ENCODE measurements at regions not wholly inside any gene's neighbourhood (a gene's known extent, or its start where the extent isn't known, plus 50 kb on each side); places are given as distances from the start of the nearest gene placed in this dataset.
A peak's percentile ranks its signal among the peaks of the same experiment; 100 is the strongest.

DNA sequence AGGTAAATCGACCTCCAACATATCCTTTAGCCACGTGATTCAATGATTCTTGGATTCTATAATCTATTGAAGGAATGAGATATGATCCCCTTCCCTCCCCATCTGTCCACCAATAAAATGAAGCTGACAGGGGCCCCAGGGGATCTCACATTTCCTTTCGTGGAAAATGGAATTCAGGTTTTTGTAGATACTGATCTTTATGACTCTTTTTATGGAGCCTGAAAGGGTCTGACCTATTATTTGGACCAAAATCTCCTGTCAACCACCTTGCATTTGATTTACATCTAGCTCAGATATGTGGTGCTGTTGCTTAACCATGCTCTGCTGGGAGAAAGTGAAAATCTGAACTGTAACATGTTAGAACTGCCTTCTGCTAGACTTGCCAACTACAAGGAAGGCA, 234.0 kb upstream of the CXCL12 start:
- whole genome bisulfite sequencing (ENCODE audit: insufficient coverage) = no CpG with 5 or more reads among the region's 3 CpGs
- Histone ChIP-seq H3K9me3 (ENCODE audit: control extremely low read depth in 1 of 5, control insufficient read depth in 4 of 5, insufficient read depth in 2 of 5, low read depth in 1 of 5, low read length in 4 of 5) (no peaks in the 10 kb centered on the region), H3K36me3 (ENCODE audit: control insufficient read depth in 4 of 4, insufficient read depth in 4 of 4, low read length in 3 of 4) (no peaks in the 10 kb centered on the region), H3K4me1 (ENCODE audit: control extremely low read depth in 1 of 4, control insufficient read depth in 4 of 4, insufficient read depth in 4 of 4, low read length in 3 of 4) (no peaks in the 10 kb centered on the region), H3K27me3 (replicated peaks in 2 of 5; ENCODE audit: control insufficient read depth in 4 of 5, insufficient read depth in 5 of 5, low read length in 4 of 5) (no peaks in the 10 kb centered on the region), H3K27ac (ENCODE audit: insufficient read depth in 1 of 2, low read depth in 1 of 2, low read length in 2 of 2, poor library complexity in 1 of 2, severe bottlenecking in 2 of 2) (no peak overlapping the region), H3K4me3 (ENCODE audit: control insufficient read depth in 1 of 7, extremely low read depth in 1 of 7, insufficient read depth in 4 of 7, low read depth in 2 of 7, low read length in 6 of 7) (no peak overlapping the region)
- ChIA-PET CTCF (no interaction called here), POLR2A (no interaction called here)
- no peak for DNase-seq

DNA sequence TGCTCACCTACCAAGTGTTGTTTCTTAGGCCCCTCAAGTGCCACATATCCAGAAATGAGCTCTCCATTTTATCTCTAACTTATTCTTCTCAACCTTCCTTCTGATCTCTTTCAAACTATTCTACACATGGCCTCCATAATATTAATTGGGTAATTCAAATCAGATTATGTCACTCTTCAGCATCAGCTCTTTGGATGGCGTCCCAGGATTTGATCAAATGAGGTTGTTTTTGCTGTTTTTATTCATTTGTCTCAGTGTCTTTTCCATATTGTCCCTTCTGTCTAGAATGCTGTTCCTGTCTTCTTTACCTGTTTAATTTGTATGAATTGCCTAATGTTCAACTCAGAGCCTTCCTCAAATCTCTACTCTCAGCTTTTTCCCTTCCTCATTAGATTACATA, 234.6 kb upstream of the CXCL12 start:
- Histone ChIP-seq H3K9me3 (ENCODE audit: control extremely low read depth in 1 of 5, control insufficient read depth in 4 of 5, insufficient read depth in 2 of 5, low read depth in 1 of 5, low read length in 4 of 5) (no peaks in the 10 kb centered on the region), H3K36me3 (ENCODE audit: control insufficient read depth in 4 of 4, insufficient read depth in 4 of 4, low read length in 3 of 4) (no peaks in the 10 kb centered on the region), H3K4me3 (ENCODE audit: control insufficient read depth in 1 of 7, extremely low read depth in 1 of 7, insufficient read depth in 4 of 7, low read depth in 2 of 7, low read length in 6 of 7) (no peak overlapping the region), H3K4me1 (ENCODE audit: control extremely low read depth in 1 of 4, control insufficient read depth in 4 of 4, insufficient read depth in 4 of 4, low read length in 3 of 4) (no peaks in the 10 kb centered on the region), H3K27ac (ENCODE audit: insufficient read depth in 1 of 2, low read depth in 1 of 2, low read length in 2 of 2, poor library complexity in 1 of 2, severe bottlenecking in 2 of 2) (no peak overlapping the region), H3K27me3 (replicated peaks in 2 of 5; ENCODE audit: control insufficient read depth in 4 of 5, insufficient read depth in 5 of 5, low read length in 4 of 5) (no peaks in the 10 kb centered on the region)
- POLR2A ChIA-PET = no interaction called here
- CTCF ChIA-PET = no interaction called here
- no peak for DNase-seq
- WGBS (ENCODE audit: insufficient coverage) = no CpG with 5 or more reads among the region's 1 CpG

- no peak overlapping the region for H3K27ac ChIP-seq (ENCODE audit: insufficient read depth in 1 of 2, low read depth in 1 of 2, low read length in 2 of 2, poor library complexity in 1 of 2, severe bottlenecking in 2 of 2)
- no peak for DNase-seq
- H3K9me3 ChIP-seq (ENCODE audit: control extremely low read depth in 1 of 5, control insufficient read depth in 4 of 5, insufficient read depth in 2 of 5, low read depth in 1 of 5, low read length in 4 of 5) = no peaks in the 10 kb centered on the region
- ChIA-PET CTCF (no interaction called here), POLR2A (no interaction called here)
- no peaks in the 10 kb centered on the region for H3K27me3 ChIP-seq (replicated peaks in 2 of 5; ENCODE audit: control insufficient read depth in 4 of 5, insufficient read depth in 5 of 5, low read length in 4 of 5)
- no peak overlapping the region for H3K4me3 ChIP-seq (ENCODE audit: control insufficient read depth in 1 of 7, extremely low read depth in 1 of 7, insufficient read depth in 4 of 7, low read depth in 2 of 7, low read length in 6 of 7)
- 94% methylated on average over 3 of the region's 3 CpGs for WGBS (ENCODE audit: insufficient coverage)
- no peaks in the 10 kb centered on the region for H3K4me1 ChIP-seq (ENCODE audit: control extremely low read depth in 1 of 4, control insufficient read depth in 4 of 4, insufficient read depth in 4 of 4, low read length in 3 of 4)
- no peaks in the 10 kb centered on the region for H3K36me3 ChIP-seq (ENCODE audit: control insufficient read depth in 4 of 4, insufficient read depth in 4 of 4, low read length in 3 of 4)
Observed at GRCh38 chr10:44619975-44620374, 235.1 kb upstream of the CXCL12 start.

- H3K4me3 ChIP-seq (ENCODE audit: control insufficient read depth in 1 of 7, extremely low read depth in 1 of 7, insufficient read depth in 4 of 7, low read depth in 2 of 7, low read length in 6 of 7) = no peak overlapping the region
- no peak for DNase-seq
- ChIA-PET POLR2A (no interaction called here), CTCF (no interaction called here)
- no peak overlapping the region for H3K27ac ChIP-seq (ENCODE audit: insufficient read depth in 1 of 2, low read depth in 1 of 2, low read length in 2 of 2, poor library complexity in 1 of 2, severe bottlenecking in 2 of 2)
- H3K27me3 ChIP-seq (replicated peaks in 2 of 5; ENCODE audit: control insufficient read depth in 4 of 5, insufficient read depth in 5 of 5, low read length in 4 of 5) = no peaks in the 10 kb centered on the region
- H3K36me3 ChIP-seq (ENCODE audit: control insufficient read depth in 4 of 4, insufficient read depth in 4 of 4, low read length in 3 of 4) = no peaks in the 10 kb centered on the region
- H3K4me1 ChIP-seq (ENCODE audit: control extremely low read depth in 1 of 4, control insufficient read depth in 4 of 4, insufficient read depth in 4 of 4, low read length in 3 of 4) = peaks cover 0 to 6% (median 0%) of the 10 kb centered on the region in 4 experiments
- peaks cover 0 to under 1% (median 0%) of the 10 kb centered on the region in 5 experiments for H3K9me3 ChIP-seq (ENCODE audit: control extremely low read depth in 1 of 5, control insufficient read depth in 4 of 5, insufficient read depth in 2 of 5, low read depth in 1 of 5, low read length in 4 of 5)
- 100% methylated on average over 4 of the region's 6 CpGs for WGBS (ENCODE audit: insufficient coverage)
Observed at GRCh38 chr10:44627591-44628354, 242.9 kb upstream of the CXCL12 start.

- H3K27me3 ChIP-seq (replicated peaks in 2 of 5; ENCODE audit: control insufficient read depth in 4 of 5, insufficient read depth in 5 of 5, low read length in 4 of 5) = no peaks in the 10 kb centered on the region
- WGBS (ENCODE audit: insufficient coverage) = no CpG with 5 or more reads among the region's 2 CpGs
- DNase-seq = peak in 2 of 3 donors; percentile 20 to 28
- H3K27ac ChIP-seq (ENCODE audit: insufficient read depth in 1 of 2, low read depth in 1 of 2, low read length in 2 of 2, poor library complexity in 1 of 2, severe bottlenecking in 2 of 2) = no peak overlapping the region
- ChIA-PET CTCF (no interaction called here), POLR2A (no interaction called here)
- H3K4me3 ChIP-seq (ENCODE audit: control insufficient read depth in 1 of 7, extremely low read depth in 1 of 7, insufficient read depth in 4 of 7, low read depth in 2 of 7, low read length in 6 of 7) = no peak overlapping the region
- peaks cover 0 to 2% (median 0%) of the 10 kb centered on the region in 5 experiments for H3K9me3 ChIP-seq (ENCODE audit: control extremely low read depth in 1 of 5, control insufficient read depth in 4 of 5, insufficient read depth in 2 of 5, low read depth in 1 of 5, low read length in 4 of 5)
- no peaks in the 10 kb centered on the region for H3K36me3 ChIP-seq (ENCODE audit: control insufficient read depth in 4 of 4, insufficient read depth in 4 of 4, low read length in 3 of 4)
- H3K4me1 ChIP-seq (ENCODE audit: control extremely low read depth in 1 of 4, control insufficient read depth in 4 of 4, insufficient read depth in 4 of 4, low read length in 3 of 4) = peaks cover 0 to 6% (median 0%) of the 10 kb centered on the region in 4 experiments
Observed at GRCh38 chr10:44628921-44629320, 244.0 kb upstream of the CXCL12 start.

DNA sequence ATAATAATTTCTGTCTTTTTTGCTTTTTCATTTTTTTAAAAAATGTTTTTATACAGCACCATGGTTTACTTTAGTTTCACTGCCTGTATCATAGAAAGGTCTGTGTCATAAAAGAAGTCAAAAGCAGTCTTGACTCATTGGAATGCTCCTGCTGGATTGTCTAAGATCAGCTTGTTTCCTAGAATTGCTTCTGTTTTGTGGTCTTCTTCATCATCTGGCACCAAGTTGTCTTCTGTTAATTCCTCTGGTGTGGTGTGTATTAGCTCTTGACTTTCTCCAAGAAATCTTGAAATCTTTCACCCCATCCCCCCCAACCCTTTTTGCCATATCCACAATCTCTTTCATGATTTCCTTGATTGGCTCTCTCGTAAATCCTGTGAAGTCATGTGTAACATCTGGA, 250.3 kb upstream of the CXCL12 start:
- Histone ChIP-seq H3K4me1 (ENCODE audit: control extremely low read depth in 1 of 4, control insufficient read depth in 4 of 4, insufficient read depth in 4 of 4, low read length in 3 of 4) (no peaks in the 10 kb centered on the region), H3K36me3 (ENCODE audit: control insufficient read depth in 4 of 4, insufficient read depth in 4 of 4, low read length in 3 of 4) (no peaks in the 10 kb centered on the region), H3K9me3 (ENCODE audit: control extremely low read depth in 1 of 5, control insufficient read depth in 4 of 5, insufficient read depth in 2 of 5, low read depth in 1 of 5, low read length in 4 of 5) (peaks cover 0 to 5% (median 2%) of the 10 kb centered on the region in 5 experiments), H3K27me3 (replicated peaks in 2 of 5; ENCODE audit: control insufficient read depth in 4 of 5, insufficient read depth in 5 of 5, low read length in 4 of 5) (no peaks in the 10 kb centered on the region), H3K27ac (ENCODE audit: insufficient read depth in 1 of 2, low read depth in 1 of 2, low read length in 2 of 2, poor library complexity in 1 of 2, severe bottlenecking in 2 of 2) (no peak overlapping the region), H3K4me3 (ENCODE audit: control insufficient read depth in 1 of 7, extremely low read depth in 1 of 7, insufficient read depth in 4 of 7, low read depth in 2 of 7, low read length in 6 of 7) (no peak overlapping the region)
- 89% methylated on average over 1 of the region's 1 CpG for WGBS (ENCODE audit: insufficient coverage)
- DNase-seq = no peak
- ChIA-PET POLR2A (no interaction called here), CTCF (no interaction called here)

DNA sequence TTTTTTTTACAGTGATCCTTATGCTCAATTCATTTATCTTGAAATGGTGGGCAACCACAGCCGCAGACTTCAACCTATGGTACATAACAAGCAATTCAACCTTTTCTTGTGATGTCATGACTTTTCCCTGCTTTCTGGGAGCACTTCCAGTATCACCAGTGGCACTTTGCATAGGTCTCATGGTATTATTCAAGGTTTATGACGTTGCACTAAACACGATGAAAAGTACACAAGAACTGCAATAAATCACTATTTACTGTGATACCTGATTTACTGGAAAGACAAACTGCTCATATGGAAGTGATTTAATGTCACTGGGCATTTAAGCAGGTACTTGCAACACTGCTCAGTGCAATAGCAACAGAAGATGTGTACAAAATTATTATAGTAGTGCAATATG, 251.7 kb upstream of the CXCL12 start:
- peaks cover 0 to 5% (median 2%) of the 10 kb centered on the region in 5 experiments for H3K9me3 ChIP-seq (ENCODE audit: control extremely low read depth in 1 of 5, control insufficient read depth in 4 of 5, insufficient read depth in 2 of 5, low read depth in 1 of 5, low read length in 4 of 5)
- no peaks in the 10 kb centered on the region for H3K27me3 ChIP-seq (replicated peaks in 2 of 5; ENCODE audit: control insufficient read depth in 4 of 5, insufficient read depth in 5 of 5, low read length in 4 of 5)
- H3K27ac ChIP-seq (ENCODE audit: insufficient read depth in 1 of 2, low read depth in 1 of 2, low read length in 2 of 2, poor library complexity in 1 of 2, severe bottlenecking in 2 of 2) = no peak overlapping the region
- ChIA-PET CTCF (no interaction called here), POLR2A (no interaction called here)
- WGBS (ENCODE audit: insufficient coverage) = 80% methylated on average over 1 of the region's 3 CpGs
- H3K36me3 ChIP-seq (ENCODE audit: control insufficient read depth in 4 of 4, insufficient read depth in 4 of 4, low read length in 3 of 4) = no peaks in the 10 kb centered on the region
- H3K4me1 ChIP-seq (ENCODE audit: control extremely low read depth in 1 of 4, control insufficient read depth in 4 of 4, insufficient read depth in 4 of 4, low read length in 3 of 4) = no peaks in the 10 kb centered on the region
- no peak overlapping the region for H3K4me3 ChIP-seq (ENCODE audit: control insufficient read depth in 1 of 7, extremely low read depth in 1 of 7, insufficient read depth in 4 of 7, low read depth in 2 of 7, low read length in 6 of 7)
- DNase-seq = no peak
